ENCODE measurements at regions not wholly inside any gene's neighbourhood (a gene's known extent, or its start where the extent isn't known, plus 50 kb on each side); places are given as distances from the start of the nearest gene placed in this dataset.
A peak's percentile ranks its signal among the peaks of the same experiment; 100 is the strongest.
"Not testable (repeated sequence)": the region's sequence is repeated elsewhere in the genome, so short reads cannot be mapped to it uniquely, and the experiment has no call there.

DNA sequence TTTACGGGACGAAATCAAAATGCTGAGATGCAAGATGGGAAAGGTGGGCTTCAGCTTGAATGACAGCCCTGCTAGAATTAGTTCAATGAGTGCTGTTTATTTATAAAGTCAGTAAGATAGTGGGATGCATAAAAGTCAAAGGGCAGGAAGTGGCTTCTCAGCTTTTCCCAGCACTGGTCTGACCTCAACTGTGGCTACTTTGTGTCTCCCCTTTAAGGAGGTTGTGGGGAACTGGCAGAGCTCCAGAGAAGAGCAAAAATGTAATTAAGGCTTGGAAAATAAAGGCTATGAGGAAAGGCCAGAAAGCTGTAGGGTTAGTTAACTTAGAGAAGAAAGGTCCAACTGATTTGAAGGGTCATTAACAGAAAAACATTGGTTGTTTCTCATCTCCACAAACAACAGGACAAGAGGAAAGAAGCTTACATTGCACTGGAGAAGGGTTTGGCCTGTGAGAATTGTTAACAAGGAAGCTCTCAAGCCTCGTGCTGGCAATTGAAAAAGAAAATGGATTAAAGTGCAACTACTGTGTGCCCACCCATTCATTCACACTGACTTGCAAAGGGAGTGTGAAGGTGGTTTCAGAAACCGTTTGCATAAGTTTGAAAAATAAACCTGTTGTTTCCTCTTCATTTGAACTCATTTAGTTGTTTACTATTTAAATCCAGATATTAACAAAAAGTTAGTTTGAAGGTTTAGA is 68.8 kb upstream of the CD28 start:
- Histone ChIP-seq H3K9ac (ENCODE audit: low read depth, low read length, poor library complexity, severe bottlenecking) (peak overlapping the region; percentile 0), H3F3A (ENCODE audit: low read depth) (no peaks in the 10 kb centered on the region; the same call in 1 of the 2 replicates), H3K4me2 (ENCODE audit: low read depth, low read length, poor library complexity, severe bottlenecking) (peak overlapping the region; percentile 67), H3K4me1 (ENCODE audit: insufficient read depth, low read length, poor library complexity, severe bottlenecking) (peaks cover 18% of the 10 kb centered on the region), H2AFZ (ENCODE audit: low read length) (no peak overlapping the region), H3K4me3 (ENCODE audit: low read length, poor library complexity, severe bottlenecking) (peak overlapping the region; percentile 33), H3K79me2 (ENCODE audit: insufficient read depth, low read length) (no peaks in the 10 kb centered on the region), H3K9me3 (ENCODE audit: insufficient read depth, low read depth, low read length) (no peaks in the 10 kb centered on the region), H3K9me2 (replicated peaks; ENCODE audit: low read depth, low read length) (no peaks in the 10 kb centered on the region), H3K27me3 (ENCODE audit: insufficient read depth, low read length, poor library complexity, severe bottlenecking) (no peaks in the 10 kb centered on the region), H3K36me3 (ENCODE audit: insufficient read depth, low read length) (no peaks in the 10 kb centered on the region), H4K20me1 (ENCODE audit: insufficient read depth, low read length, poor library complexity, severe bottlenecking) (no peaks in the 10 kb centered on the region)
- TF ChIP-seq, protein P1, sequence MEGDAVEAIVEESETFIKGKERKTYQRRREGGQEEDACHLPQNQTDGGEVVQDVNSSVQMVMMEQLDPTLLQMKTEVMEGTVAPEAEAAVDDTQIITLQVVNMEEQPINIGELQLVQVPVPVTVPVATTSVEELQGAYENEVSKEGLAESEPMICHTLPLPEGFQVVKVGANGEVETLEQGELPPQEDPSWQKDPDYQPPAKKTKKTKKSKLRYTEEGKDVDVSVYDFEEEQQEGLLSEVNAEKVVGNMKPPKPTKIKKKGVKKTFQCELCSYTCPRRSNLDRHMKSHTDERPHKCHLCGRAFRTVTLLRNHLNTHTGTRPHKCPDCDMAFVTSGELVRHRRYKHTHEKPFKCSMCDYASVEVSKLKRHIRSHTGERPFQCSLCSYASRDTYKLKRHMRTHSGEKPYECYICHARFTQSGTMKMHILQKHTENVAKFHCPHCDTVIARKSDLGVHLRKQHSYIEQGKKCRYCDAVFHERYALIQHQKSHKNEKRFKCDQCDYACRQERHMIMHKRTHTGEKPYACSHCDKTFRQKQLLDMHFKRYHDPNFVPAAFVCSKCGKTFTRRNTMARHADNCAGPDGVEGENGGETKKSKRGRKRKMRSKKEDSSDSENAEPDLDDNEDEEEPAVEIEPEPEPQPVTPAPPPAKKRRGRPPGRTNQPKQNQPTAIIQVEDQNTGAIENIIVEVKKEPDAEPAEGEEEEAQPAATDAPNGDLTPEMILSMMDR (conservative IDR thresholded peaks at IDR 0.05; ENCODE audit: low read length) = no peak
- no peak for TF ChIP-seq EZH2phosphoT487 (IDR thresholded peaks at IDR 0.05; ENCODE audit: borderline replicate concordance)

DNA sequence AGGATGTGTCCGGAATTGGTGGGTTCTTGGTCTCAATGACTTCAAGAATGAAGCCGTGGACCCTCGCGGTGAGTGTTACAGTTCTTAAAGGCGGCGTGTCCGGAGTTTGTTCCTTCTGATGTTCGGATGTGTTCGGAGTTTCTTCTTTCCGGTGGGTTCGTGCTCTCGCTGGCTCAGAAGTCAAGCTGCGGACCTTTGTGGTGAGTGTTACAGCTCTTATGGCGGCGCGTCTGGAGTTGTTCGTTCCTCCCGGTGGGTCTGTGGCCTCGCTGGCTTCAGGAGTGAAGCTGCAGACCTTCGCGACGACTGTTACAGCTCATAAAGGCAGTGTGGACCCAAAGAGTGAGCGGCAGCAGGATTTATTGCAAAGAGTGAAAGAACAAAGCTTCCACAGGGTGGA is 64.6 kb upstream of the CD28 start:
- not testable (repeated sequence) for H3K79me2 ChIP-seq (ENCODE audit: insufficient read depth, low read length); H3K4me2 ChIP-seq (ENCODE audit: low read depth, low read length, poor library complexity, severe bottlenecking); H3K4me3 ChIP-seq (ENCODE audit: low read length, poor library complexity, severe bottlenecking); H3K36me3 ChIP-seq (ENCODE audit: insufficient read depth, low read length); H3K9me2 ChIP-seq (replicated peaks; ENCODE audit: low read depth, low read length); H4K20me1 ChIP-seq (ENCODE audit: insufficient read depth, low read length, poor library complexity, severe bottlenecking); H2AFZ ChIP-seq (ENCODE audit: low read length); H3K27me3 ChIP-seq (ENCODE audit: insufficient read depth, low read length, poor library complexity, severe bottlenecking); H3F3A ChIP-seq (ENCODE audit: low read depth); H3K9me3 ChIP-seq (ENCODE audit: insufficient read depth, low read depth, low read length); H3K9ac ChIP-seq (ENCODE audit: low read depth, low read length, poor library complexity, severe bottlenecking)
- peaks cover 15% of the 10 kb centered on the region for H3K4me1 ChIP-seq (ENCODE audit: insufficient read depth, low read length, poor library complexity, severe bottlenecking)

DNA sequence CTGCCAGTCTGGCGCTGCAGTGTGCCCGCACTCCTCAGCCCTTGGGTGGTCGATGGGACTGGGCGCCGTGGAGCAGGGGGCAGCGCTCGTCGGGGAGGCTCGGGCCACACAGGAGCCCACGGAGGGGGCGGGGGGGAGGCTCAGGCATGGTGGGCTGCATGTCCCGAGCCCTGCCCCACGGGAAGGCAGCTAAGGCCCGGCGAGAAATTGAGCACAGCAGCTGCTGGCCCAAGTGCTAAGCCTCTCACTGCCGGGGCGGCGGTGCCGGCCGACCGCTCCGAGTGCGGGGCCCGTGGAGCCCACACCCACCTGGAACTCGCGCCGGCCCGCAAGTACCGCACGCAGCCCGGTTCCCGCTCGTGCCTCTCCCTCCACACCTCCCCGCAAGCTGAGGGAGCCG is 63.6 kb upstream of the CD28 start:
- not testable (repeated sequence) for H3K4me1 ChIP-seq (ENCODE audit: insufficient read depth, low read length, poor library complexity, severe bottlenecking); H3K79me2 ChIP-seq (ENCODE audit: insufficient read depth, low read length); H3K9me3 ChIP-seq (ENCODE audit: insufficient read depth, low read depth, low read length); H3K4me2 ChIP-seq (ENCODE audit: low read depth, low read length, poor library complexity, severe bottlenecking); H3K4me3 ChIP-seq (ENCODE audit: low read length, poor library complexity, severe bottlenecking); H3F3A ChIP-seq (ENCODE audit: low read depth); H4K20me1 ChIP-seq (ENCODE audit: insufficient read depth, low read length, poor library complexity, severe bottlenecking); H3K9me2 ChIP-seq (replicated peaks; ENCODE audit: low read depth, low read length); H3K36me3 ChIP-seq (ENCODE audit: insufficient read depth, low read length); H3K9ac ChIP-seq (ENCODE audit: low read depth, low read length, poor library complexity, severe bottlenecking); H3K27me3 ChIP-seq (ENCODE audit: insufficient read depth, low read length, poor library complexity, severe bottlenecking); H2AFZ ChIP-seq (ENCODE audit: low read length)

DNA sequence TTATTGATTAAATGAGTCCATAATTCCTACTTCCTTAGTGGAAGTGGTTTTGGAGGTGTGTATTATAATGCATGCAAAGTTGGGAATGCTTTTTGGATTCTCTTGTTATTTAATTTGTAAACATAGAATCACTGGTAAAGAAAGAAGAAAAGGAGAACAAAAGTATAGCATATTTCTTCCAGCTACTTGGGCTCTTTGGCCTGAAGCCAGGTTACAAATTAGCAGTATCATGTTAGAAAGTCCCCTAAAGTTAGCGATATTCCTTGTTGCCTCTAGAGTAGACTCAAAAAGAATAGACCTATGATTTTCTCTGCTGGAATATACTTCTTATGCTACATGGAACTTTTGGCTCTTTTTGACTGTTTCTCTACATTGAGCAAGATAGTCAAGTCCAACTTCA is 60.6 kb upstream of the CD28 start:
- no peaks in the 10 kb centered on the region for H4K20me1 ChIP-seq (ENCODE audit: insufficient read depth, low read length, poor library complexity, severe bottlenecking)
- H3K4me2 ChIP-seq (ENCODE audit: low read depth, low read length, poor library complexity, severe bottlenecking) = no peak overlapping the region
- H3K9me3 ChIP-seq (ENCODE audit: insufficient read depth, low read depth, low read length) = no peaks in the 10 kb centered on the region
- H3K36me3 ChIP-seq (ENCODE audit: insufficient read depth, low read length) = no peaks in the 10 kb centered on the region
- no peak overlapping the region for H3K4me3 ChIP-seq (ENCODE audit: low read length, poor library complexity, severe bottlenecking)
- H2AFZ ChIP-seq (ENCODE audit: low read length) = no peak overlapping the region
- H3F3A ChIP-seq (ENCODE audit: low read depth) = no peaks in the 10 kb centered on the region
- H3K27me3 ChIP-seq (ENCODE audit: insufficient read depth, low read length, poor library complexity, severe bottlenecking) = no peaks in the 10 kb centered on the region
- H3K9ac ChIP-seq (ENCODE audit: low read depth, low read length, poor library complexity, severe bottlenecking) = no peak overlapping the region
- peaks cover 10% of the 10 kb centered on the region for H3K4me1 ChIP-seq (ENCODE audit: insufficient read depth, low read length, poor library complexity, severe bottlenecking)
- no peaks in the 10 kb centered on the region for H3K79me2 ChIP-seq (ENCODE audit: insufficient read depth, low read length)
- TF ChIP-seq, protein P1 (conservative IDR thresholded peaks at IDR 0.05; ENCODE audit: low read length) = no peak
- H3K9me2 ChIP-seq (replicated peaks; ENCODE audit: low read depth, low read length) = no peaks in the 10 kb centered on the region

Data from Loucy (cell line).